Ishikawa (cell line): ENCODE measurements at regions not wholly inside any gene's neighbourhood (a gene's known extent, or its start where the extent isn't known, plus 50 kb on each side); places are given as distances from the start of the nearest gene placed in this dataset.

Experiments
- CEBPB ChIP-seq: IDR thresholded peaks from 2 replicates; pipeline ENCODE4 v1.6.1; 2012
- CREB1 ChIP-seq: IDR thresholded peaks from 2 replicates; pipeline ENCODE4 v1.6.1; 2012; ENCODE audit warnings: low read depth
- EGR1 ChIP-seq: IDR thresholded peaks from 2 replicates; pipeline ENCODE4 v1.6.1; 2012
- EP300 ChIP-seq: IDR thresholded peaks from 2 replicates; pipeline ENCODE4 v1.6.1; 2012; ENCODE audit warnings: borderline replicate concordance
- FOXM1 ChIP-seq: IDR thresholded peaks from 2 replicates; pipeline ENCODE4 v1.6.1; 2012; ENCODE audit warnings: low read depth, borderline replicate concordance
- NFIC ChIP-seq: IDR thresholded peaks from 2 replicates; pipeline ENCODE4 v1.6.1; 2012
- RAD21 ChIP-seq: IDR thresholded peaks from 2 replicates; pipeline ENCODE4 v1.6.1; 2012; ENCODE audit warnings: low read depth
- TAF1 ChIP-seq: IDR thresholded peaks from 2 replicates; pipeline ENCODE4 v1.6.1; 2012; ENCODE audit warnings: low read depth, mild to moderate bottlenecking
- TCF12 ChIP-seq: IDR thresholded peaks from 2 replicates; pipeline ENCODE4 v1.6.1; 2012; ENCODE audit warnings: low read depth
- TEAD4 ChIP-seq: IDR thresholded peaks from 2 replicates; pipeline ENCODE4 v1.6.1; 2012
- YY1 ChIP-seq: IDR thresholded peaks from 2 replicates; pipeline ENCODE4 v1.6.1; 2012; ENCODE audit warnings: low read depth
- ZBTB7A ChIP-seq: IDR thresholded peaks from 2 replicates; pipeline ENCODE4 v1.6.1; 2012; ENCODE audit warnings: low read depth
- TF ChIP-seq, protein P1 (sequence below): IDR thresholded peaks from 2 replicates; pipeline ENCODE4 v1.6.1; 2012; ENCODE audit warnings: low read depth, mild to moderate bottlenecking
- TF ChIP-seq, protein P2 (sequence below): IDR thresholded peaks from 2 replicates; pipeline ENCODE4 v1.6.1; 2012
- TF ChIP-seq, protein P3 (sequence below): IDR thresholded peaks from 2 replicates; pipeline ENCODE4 v1.6.1; 2012

DNA sequence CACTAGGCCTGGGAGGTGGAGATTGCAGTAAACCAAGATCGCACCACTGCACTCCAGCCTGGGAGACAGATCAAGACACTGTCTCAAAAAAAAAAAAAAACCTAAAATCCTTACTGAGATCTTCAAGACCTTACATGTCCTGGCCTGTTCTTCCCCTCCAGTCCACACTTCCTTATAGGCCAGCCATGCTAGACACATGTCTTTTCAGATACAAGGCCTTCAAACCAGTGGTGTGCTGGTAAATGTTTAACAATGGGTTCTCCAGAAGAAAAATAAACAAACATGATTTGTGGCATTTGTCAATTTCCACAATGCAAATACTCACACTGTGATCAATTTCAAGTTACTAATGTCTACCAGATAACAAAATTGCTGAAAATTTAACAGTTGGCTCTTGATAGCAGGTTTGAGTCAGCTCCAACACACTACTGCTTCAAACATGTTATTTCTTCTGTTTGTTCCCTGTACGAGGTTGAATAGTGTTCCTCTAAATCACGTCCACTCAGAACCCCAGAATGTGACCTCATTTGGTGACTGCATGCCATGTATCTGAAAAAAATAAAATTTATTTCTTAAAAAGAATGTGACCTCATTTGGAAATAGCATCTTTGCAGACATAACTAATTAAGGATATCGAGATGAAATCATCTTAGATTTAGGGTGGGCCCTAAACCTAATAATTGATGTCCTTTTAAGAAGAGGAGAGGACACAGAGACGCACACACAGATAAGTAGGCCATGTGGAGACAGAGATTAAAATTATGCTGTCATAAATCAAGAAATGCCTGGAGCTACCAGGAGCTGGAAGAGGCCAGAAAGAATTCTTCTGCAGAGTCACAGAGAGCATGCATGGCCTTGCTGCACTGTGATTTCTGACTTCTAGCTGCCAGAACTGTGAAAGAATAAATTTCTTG, 144.4 kb downstream of the ZNF674 start:
- TF ChIP-seq, protein P1, sequence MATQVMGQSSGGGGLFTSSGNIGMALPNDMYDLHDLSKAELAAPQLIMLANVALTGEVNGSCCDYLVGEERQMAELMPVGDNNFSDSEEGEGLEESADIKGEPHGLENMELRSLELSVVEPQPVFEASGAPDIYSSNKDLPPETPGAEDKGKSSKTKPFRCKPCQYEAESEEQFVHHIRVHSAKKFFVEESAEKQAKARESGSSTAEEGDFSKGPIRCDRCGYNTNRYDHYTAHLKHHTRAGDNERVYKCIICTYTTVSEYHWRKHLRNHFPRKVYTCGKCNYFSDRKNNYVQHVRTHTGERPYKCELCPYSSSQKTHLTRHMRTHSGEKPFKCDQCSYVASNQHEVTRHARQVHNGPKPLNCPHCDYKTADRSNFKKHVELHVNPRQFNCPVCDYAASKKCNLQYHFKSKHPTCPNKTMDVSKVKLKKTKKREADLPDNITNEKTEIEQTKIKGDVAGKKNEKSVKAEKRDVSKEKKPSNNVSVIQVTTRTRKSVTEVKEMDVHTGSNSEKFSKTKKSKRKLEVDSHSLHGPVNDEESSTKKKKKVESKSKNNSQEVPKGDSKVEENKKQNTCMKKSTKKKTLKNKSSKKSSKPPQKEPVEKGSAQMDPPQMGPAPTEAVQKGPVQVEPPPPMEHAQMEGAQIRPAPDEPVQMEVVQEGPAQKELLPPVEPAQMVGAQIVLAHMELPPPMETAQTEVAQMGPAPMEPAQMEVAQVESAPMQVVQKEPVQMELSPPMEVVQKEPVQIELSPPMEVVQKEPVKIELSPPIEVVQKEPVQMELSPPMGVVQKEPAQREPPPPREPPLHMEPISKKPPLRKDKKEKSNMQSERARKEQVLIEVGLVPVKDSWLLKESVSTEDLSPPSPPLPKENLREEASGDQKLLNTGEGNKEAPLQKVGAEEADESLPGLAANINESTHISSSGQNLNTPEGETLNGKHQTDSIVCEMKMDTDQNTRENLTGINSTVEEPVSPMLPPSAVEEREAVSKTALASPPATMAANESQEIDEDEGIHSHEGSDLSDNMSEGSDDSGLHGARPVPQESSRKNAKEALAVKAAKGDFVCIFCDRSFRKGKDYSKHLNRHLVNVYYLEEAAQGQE: no peak
- TF ChIP-seq YY1 (no peak), RAD21 (no peak), TCF12 (no peak), NFIC (no peak), ZBTB7A (no peak)

DNA sequence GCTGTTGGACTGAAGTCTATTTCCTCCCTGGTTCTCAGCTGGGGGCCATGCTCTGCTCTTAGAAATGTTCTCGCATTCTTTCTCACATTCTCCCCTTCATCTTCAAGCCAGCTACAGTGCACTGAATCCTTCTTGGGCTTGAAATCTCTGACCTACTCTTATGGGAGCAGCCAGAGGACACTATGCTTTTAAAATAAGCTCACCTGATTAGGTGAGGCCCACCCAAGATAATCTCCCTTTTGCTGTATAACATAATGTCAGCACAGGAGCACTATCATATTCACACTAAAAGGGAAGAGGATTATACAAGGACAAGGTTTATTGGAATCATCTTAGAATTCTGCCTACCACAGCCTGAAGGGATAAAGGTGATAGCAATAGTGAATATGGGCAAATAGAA, 146.3 kb downstream of the ZNF674 start:
- TF ChIP-seq CEBPB: no peak
- no peak for TF ChIP-seq ZBTB7A
- TF ChIP-seq YY1: no peak
- TF ChIP-seq, protein P2, sequence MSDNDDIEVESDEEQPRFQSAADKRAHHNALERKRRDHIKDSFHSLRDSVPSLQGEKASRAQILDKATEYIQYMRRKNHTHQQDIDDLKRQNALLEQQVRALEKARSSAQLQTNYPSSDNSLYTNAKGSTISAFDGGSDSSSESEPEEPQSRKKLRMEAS: no peak
- TF ChIP-seq FOXM1: no peak
- TF ChIP-seq RAD21: no peak
- no peak for TF ChIP-seq EGR1
- no peak for TF ChIP-seq TAF1
- no peak for TF ChIP-seq TEAD4
- TF ChIP-seq, protein P1: no peak
- TF ChIP-seq EP300: no peak
- no peak for TF ChIP-seq CREB1

DNA sequence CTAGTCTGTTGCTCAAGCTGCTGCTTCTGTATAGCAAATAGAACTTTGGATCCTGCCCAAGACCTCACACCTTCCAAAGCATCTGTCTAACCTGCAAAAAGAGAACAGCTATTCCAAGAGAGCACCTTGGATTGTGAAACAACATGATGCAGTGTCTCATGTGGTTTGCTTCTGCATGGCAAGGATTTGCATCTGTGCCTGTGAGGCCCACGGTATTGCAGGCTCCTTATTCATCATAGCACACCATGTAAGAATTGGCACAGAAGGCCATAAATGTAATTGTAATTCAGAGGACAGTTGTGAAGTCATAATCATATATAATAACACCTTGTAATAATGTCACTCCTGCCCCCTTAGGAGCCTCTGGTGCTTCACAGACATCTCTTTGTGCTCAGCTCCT, 147.1 kb downstream of the ZNF674 start:
- TF ChIP-seq FOXM1 (no peak), TAF1 (no peak)

DNA sequence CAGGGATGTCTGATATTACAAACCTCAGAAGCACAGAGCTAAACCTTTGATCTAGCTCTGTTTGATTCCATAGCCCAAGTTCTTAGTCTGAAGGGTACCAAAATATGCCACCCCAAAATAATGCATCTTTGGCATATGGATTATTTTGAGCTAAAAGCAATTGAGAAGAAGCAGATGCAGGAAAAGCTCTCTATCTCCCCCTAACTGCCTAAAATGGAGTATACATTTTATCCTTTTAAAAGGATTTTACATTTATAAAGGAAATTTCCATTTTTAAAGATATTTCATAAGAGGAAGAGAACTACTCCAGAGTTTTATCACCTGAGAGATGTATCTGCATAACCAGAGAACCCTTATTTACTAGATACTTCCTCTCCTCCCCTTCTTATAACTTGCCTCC, 158.7 kb downstream of the ZNF674 start:
- TF ChIP-seq ZBTB7A (no peak), RAD21 (peak; percentile 32; the same call in 1 of the 2 replicates)

DNA sequence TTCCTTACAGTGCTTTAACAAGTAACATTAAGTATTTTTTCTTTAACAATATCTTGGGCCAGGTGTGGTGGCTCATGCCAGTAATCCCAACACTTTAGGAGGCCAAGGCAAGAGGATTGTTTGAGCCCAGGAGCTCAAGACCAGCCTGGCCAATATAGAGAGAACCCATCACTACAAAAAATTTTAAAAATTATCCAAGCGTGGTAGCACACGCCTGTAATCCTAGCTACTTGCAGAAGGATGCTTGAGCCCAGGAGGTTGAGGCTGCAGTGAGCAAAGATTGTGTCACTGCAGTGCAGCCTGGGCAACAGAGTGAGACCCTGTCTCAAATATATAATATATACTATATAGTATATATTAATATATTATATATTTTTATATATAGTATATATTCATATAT, 162.2 kb downstream of the ZNF674 start:
- TF ChIP-seq, protein P1: no peak
- TF ChIP-seq TCF12 (no peak), CEBPB (no peak), TAF1 (no peak), EP300 (no peak), ZBTB7A (no peak), TEAD4 (no peak)

DNA sequence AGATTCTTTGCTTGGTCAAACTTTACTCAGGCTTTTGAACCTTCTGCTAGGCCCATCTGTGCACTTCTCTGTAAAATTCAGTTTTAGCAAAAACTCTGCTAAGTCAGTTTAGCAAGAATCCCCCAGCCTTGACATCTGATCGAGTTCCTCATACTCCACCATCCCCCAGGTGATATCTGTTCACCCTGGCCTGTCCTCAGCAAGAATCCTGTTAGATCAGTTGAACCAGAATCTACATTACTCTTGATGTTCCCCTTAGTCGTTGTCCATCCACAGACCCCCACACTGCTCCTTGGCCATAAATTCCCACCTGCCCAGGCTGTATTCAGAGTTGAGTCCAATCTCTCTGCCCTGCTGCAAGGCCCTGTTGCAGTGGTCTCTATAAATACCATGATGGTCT, 162.6 kb downstream of the ZNF674 start:
- TF ChIP-seq ZBTB7A (no peak), EGR1 (no peak), CREB1 (no peak), YY1 (no peak), FOXM1 (no peak), TEAD4 (no peak), CEBPB (no peak), NFIC (no peak), TCF12 (no peak), TAF1 (no peak), EP300 (no peak), RAD21 (no peak)
- TF ChIP-seq, protein P1: no peak
- TF ChIP-seq, protein P2: no peak
- TF ChIP-seq, protein P3, sequence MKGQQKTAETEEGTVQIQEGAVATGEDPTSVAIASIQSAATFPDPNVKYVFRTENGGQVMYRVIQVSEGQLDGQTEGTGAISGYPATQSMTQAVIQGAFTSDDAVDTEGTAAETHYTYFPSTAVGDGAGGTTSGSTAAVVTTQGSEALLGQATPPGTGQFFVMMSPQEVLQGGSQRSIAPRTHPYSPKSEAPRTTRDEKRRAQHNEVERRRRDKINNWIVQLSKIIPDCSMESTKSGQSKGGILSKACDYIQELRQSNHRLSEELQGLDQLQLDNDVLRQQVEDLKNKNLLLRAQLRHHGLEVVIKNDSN: no peak
